ENCODE measurements at regions not wholly inside any gene's neighbourhood (a gene's known extent, or its start where the extent isn't known, plus 50 kb on each side); places are given as distances from the start of the nearest gene placed in this dataset.

GRCh38 chr15:87493803-87494202 lies 762.7 kb downstream of the NTRK3 start:
- TF ChIP-seq EZH2phosphoT487 (IDR thresholded peaks at IDR 0.05) (no peak), CTCF (IDR thresholded peaks at IDR 0.05) (no peak), EZH2 (IDR thresholded peaks at IDR 0.05) (no peak)
- Mint-ChIP-seq H3K4me1 (no peaks in the 10 kb centered on the region), H3K4me3 (no peak overlapping the region), H3K9me3 (peaks cover 5% of the 10 kb centered on the region), H3K27me3 (ENCODE audit: insufficient read depth, low read depth) (peaks cover 2% of the 10 kb centered on the region), H3K27ac (no peak overlapping the region), H3K36me3 (no peaks in the 10 kb centered on the region)
- no peaks in the 10 kb centered on the region for H3K9me3 ChIP-seq (ENCODE audit: low read depth)
- no peak overlapping the region for H3K9ac ChIP-seq
- no peaks in the 10 kb centered on the region for H4K20me1 ChIP-seq (ENCODE audit: low read depth)
- no peaks in the 10 kb centered on the region for H3F3A ChIP-seq (ENCODE audit: low read depth)
- peaks cover 6% of the 10 kb centered on the region for H3K4me1 ChIP-seq
- no peak overlapping the region for H3K27ac ChIP-seq
- H3K4me3 ChIP-seq, result no peak overlapping the region
- no peak overlapping the region for H3K4me2 ChIP-seq
- DNase-seq (ENCODE audit: low spot score), result no peak
- no peaks in the 10 kb centered on the region for H3K79me2 ChIP-seq (ENCODE audit: low read depth)
- no peak overlapping the region for H2AFZ ChIP-seq (replicated peaks)
- H3K27me3 ChIP-seq, result no peaks in the 10 kb centered on the region
- no peaks in the 10 kb centered on the region for H3K36me3 ChIP-seq

GRCh38 chr15:87492321-87492720 lies 764.2 kb downstream of the NTRK3 start:
- no peaks in the 10 kb centered on the region for H3K36me3 Mint-ChIP-seq
- Histone ChIP-seq H3K4me2 (no peak overlapping the region), H3K36me3 (no peaks in the 10 kb centered on the region), H4K20me1 (ENCODE audit: low read depth) (no peaks in the 10 kb centered on the region), H3K4me3 (no peak overlapping the region), H2AFZ (replicated peaks) (no peak overlapping the region), H3F3A (ENCODE audit: low read depth) (no peaks in the 10 kb centered on the region), H3K27me3 (no peaks in the 10 kb centered on the region), H3K27ac (no peak overlapping the region), H3K9me3 (ENCODE audit: low read depth) (no peaks in the 10 kb centered on the region), H3K9ac (no peak overlapping the region), H3K4me1 (no peaks in the 10 kb centered on the region), H3K79me2 (ENCODE audit: low read depth) (no peaks in the 10 kb centered on the region)
- H3K4me1 Mint-ChIP-seq, result no peaks in the 10 kb centered on the region
- DNase-seq (ENCODE audit: low spot score), result no peak
- no peak for TF ChIP-seq EZH2phosphoT487 (IDR thresholded peaks at IDR 0.05)
- TF ChIP-seq CTCF (IDR thresholded peaks at IDR 0.05), result no peak
- no peak for TF ChIP-seq EZH2 (IDR thresholded peaks at IDR 0.05)
- H3K4me3 Mint-ChIP-seq, result no peak overlapping the region
- peaks cover 5% of the 10 kb centered on the region for H3K9me3 Mint-ChIP-seq
- H3K27me3 Mint-ChIP-seq (ENCODE audit: insufficient read depth, low read depth), result peaks cover 2% of the 10 kb centered on the region
- no peak overlapping the region for H3K27ac Mint-ChIP-seq

GRCh38 chr15:87490666-87491065 lies 765.9 kb downstream of the NTRK3 start:
- H3K36me3 ChIP-seq, result no peaks in the 10 kb centered on the region
- no peaks in the 10 kb centered on the region for H3F3A ChIP-seq (ENCODE audit: low read depth)
- H4K20me1 ChIP-seq (ENCODE audit: low read depth), result no peaks in the 10 kb centered on the region
- Mint-ChIP-seq H3K27me3 (ENCODE audit: insufficient read depth, low read depth) (peaks cover 2% of the 10 kb centered on the region), H3K36me3 (no peaks in the 10 kb centered on the region), H3K4me3 (no peak overlapping the region), H3K27ac (no peak overlapping the region), H3K9me3 (peaks cover 5% of the 10 kb centered on the region), H3K4me1 (no peaks in the 10 kb centered on the region)
- no peak overlapping the region for H3K4me3 ChIP-seq
- no peaks in the 10 kb centered on the region for H3K4me1 ChIP-seq
- no peak overlapping the region for H3K27ac ChIP-seq
- no peak overlapping the region for H3K4me2 ChIP-seq
- no peak for TF ChIP-seq CTCF (IDR thresholded peaks at IDR 0.05)
- no peak for TF ChIP-seq EZH2phosphoT487 (IDR thresholded peaks at IDR 0.05)
- TF ChIP-seq EZH2 (IDR thresholded peaks at IDR 0.05), result no peak
- H3K79me2 ChIP-seq (ENCODE audit: low read depth), result no peaks in the 10 kb centered on the region
- no peaks in the 10 kb centered on the region for H3K9me3 ChIP-seq (ENCODE audit: low read depth)
- H3K9ac ChIP-seq, result no peak overlapping the region
- DNase-seq (ENCODE audit: low spot score), result no peak
- H2AFZ ChIP-seq (replicated peaks), result no peak overlapping the region
- no peaks in the 10 kb centered on the region for H3K27me3 ChIP-seq

All from neural progenitor cell (in vitro differentiated cells).